ENCODE measurements at regions not wholly inside any gene's neighbourhood (a gene's known extent, or its start where the extent isn't known, plus 50 kb on each side); places are given as distances from the start of the nearest gene placed in this dataset.

DNA sequence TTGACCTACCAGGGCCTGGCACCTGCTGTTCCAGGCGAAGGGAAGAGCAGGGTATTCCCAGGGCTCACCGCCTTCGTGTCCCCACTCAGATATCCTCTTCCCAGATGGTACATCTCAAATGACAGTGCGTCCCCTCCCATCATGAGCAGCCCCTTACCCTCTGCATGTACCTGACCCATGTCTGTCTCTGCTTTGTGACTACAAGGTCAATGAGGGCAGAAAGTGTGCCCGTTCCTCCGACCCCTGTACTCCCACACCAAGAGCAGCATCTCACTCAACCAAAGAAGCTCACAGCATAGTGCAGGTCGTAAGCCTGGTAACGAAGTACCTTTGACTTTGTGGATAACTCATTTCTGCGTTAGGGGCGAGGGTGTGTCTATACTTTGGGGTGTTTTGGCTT, 142.6 kb downstream of the KATNIP start:
- Mint-ChIP-seq H3K36me3 (ENCODE audit: insufficient read depth in 1 of 3, low read depth in 3 of 3) (no peaks in the 10 kb centered on the region), H3K4me1 (peaks cover 12 to 13% of the 10 kb centered on the region in 2 experiments), H3K9me3 (peaks cover 0 to 2% of the 10 kb centered on the region in 2 experiments; a peak in 1 of 5 replicates), H3K27ac (no peak overlapping the region), H3K4me3 (no peak overlapping the region), H3K27me3 (ENCODE audit: low read depth) (no peaks in the 10 kb centered on the region)
- no CpG with 5 or more reads among the region's 10 CpGs for WGBS (ENCODE audit: extremely low coverage, insufficient read length, low lambda C conversion rate)
- H2AFZ ChIP-seq (ENCODE audit: low read length), result no peak overlapping the region
- H3K4me2 ChIP-seq (ENCODE audit: insufficient read depth, insufficient read length, low read length), result no peak overlapping the region
- no peak overlapping the region for H2AK5ac ChIP-seq (ENCODE audit: insufficient read length, low read length)
- H4K91ac ChIP-seq (ENCODE audit: insufficient read length, low read depth, low read length), result no peak overlapping the region
- no peak overlapping the region for H3K56ac ChIP-seq (ENCODE audit: insufficient read length, low read depth, low read length)
- no peak overlapping the region for H4K8ac ChIP-seq (replicated peaks; ENCODE audit: insufficient read length, low read depth, low read length)
- H3K27me3 ChIP-seq (ENCODE audit: insufficient read depth, low read length), result no peaks in the 10 kb centered on the region
- no peak overlapping the region for H3T11ph ChIP-seq (ENCODE audit: low read length)
- H2BK5ac ChIP-seq (ENCODE audit: insufficient read length, low read length), result no peak overlapping the region
- no peak overlapping the region for H4K5ac ChIP-seq (ENCODE audit: insufficient read length, low read depth, low read length)
- H3K79me2 ChIP-seq (ENCODE audit: insufficient read depth, low read length), result no peaks in the 10 kb centered on the region
- H2BK12ac ChIP-seq (ENCODE audit: insufficient read length, low read depth, low read length), result no peak overlapping the region
- no peaks in the 10 kb centered on the region for H4K20me1 ChIP-seq (ENCODE audit: control insufficient read depth, insufficient read depth, insufficient read length)
- TF ChIP-seq, protein P1, sequence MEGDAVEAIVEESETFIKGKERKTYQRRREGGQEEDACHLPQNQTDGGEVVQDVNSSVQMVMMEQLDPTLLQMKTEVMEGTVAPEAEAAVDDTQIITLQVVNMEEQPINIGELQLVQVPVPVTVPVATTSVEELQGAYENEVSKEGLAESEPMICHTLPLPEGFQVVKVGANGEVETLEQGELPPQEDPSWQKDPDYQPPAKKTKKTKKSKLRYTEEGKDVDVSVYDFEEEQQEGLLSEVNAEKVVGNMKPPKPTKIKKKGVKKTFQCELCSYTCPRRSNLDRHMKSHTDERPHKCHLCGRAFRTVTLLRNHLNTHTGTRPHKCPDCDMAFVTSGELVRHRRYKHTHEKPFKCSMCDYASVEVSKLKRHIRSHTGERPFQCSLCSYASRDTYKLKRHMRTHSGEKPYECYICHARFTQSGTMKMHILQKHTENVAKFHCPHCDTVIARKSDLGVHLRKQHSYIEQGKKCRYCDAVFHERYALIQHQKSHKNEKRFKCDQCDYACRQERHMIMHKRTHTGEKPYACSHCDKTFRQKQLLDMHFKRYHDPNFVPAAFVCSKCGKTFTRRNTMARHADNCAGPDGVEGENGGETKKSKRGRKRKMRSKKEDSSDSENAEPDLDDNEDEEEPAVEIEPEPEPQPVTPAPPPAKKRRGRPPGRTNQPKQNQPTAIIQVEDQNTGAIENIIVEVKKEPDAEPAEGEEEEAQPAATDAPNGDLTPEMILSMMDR (conservative IDR thresholded peaks at IDR 0.05), result no peak
- no peaks in the 10 kb centered on the region for H3K79me1 ChIP-seq (ENCODE audit: insufficient read depth, low read depth, low read length, poor library complexity, severe bottlenecking)
- no peak overlapping the region for H3K4ac ChIP-seq (ENCODE audit: low read depth, low read length)
- H3K18ac ChIP-seq (ENCODE audit: insufficient read length, low read depth, low read length), result no peak overlapping the region
- H2BK120ac ChIP-seq (ENCODE audit: low read depth, low read length, poor library complexity, severe bottlenecking), result no peak overlapping the region
- H3K9me3 ChIP-seq (ENCODE audit: control insufficient read depth, low read depth, low read length), result no peaks in the 10 kb centered on the region
- H3K27ac ChIP-seq (ENCODE audit: insufficient read length, low read depth, low read length), result no peak overlapping the region
- no peaks in the 10 kb centered on the region for H3K4me1 ChIP-seq (ENCODE audit: insufficient read depth, low read length)
- H3K23ac ChIP-seq (ENCODE audit: insufficient read length, low read depth, low read length), result no peak overlapping the region
- H2BK20ac ChIP-seq (ENCODE audit: low read depth, low read length, poor library complexity, severe bottlenecking), result no peak overlapping the region
- no peak overlapping the region for H2BK15ac ChIP-seq (ENCODE audit: low read depth, low read length)
- H3K14ac ChIP-seq (ENCODE audit: insufficient read depth, low read length), result no peak overlapping the region
- DNase-seq, result no peak
- no peak overlapping the region for H3K9ac ChIP-seq (ENCODE audit: extremely low read depth, insufficient read length, low read length)
- H3K23me2 ChIP-seq (ENCODE audit: insufficient read length, low read depth, low read length, poor library complexity, severe bottlenecking), result no peaks in the 10 kb centered on the region
